Stimulated activated CD4-positive, alpha-beta T cell treated with anti-CD3 and anti-CD28 coated beads, Interleukin-15, amount 100 ng/mL, for 24 hours (primary cell): ENCODE measurements at regions not wholly inside any gene's neighbourhood (a gene's known extent, or its start where the extent isn't known, plus 50 kb on each side); places are given as distances from the start of the nearest gene placed in this dataset.

Experiments
- DNase-seq: peaks from one replicate; pipeline ENCODE4 v3.0.0-alpha.2; 2020

GRCh38 chr20:20992686-20993360, 113.3 kb downstream of the LINC00237 start:
- no peak for DNase-seq

- no peak for DNase-seq
Measured at GRCh38 chr20:20992277-20992676, 113.9 kb downstream of the LINC00237 start.

- DNase-seq = no peak
Measured at GRCh38 chr20:20989081-20989480, 117.1 kb downstream of the LINC00237 start.

- DNase-seq = no peak
Measured at GRCh38 chr20:20979934-20980333, 126.2 kb downstream of the LINC00237 start.

- no peak for DNase-seq
Measured at GRCh38 chr20:20977786-20978185, 128.4 kb downstream of the LINC00237 start.

- DNase-seq = no peak
Measured at GRCh38 chr20:20972490-20972889, 133.7 kb downstream of the LINC00237 start.

GRCh38 chr20:20971810-20972209, 134.3 kb downstream of the LINC00237 start:
- no peak for DNase-seq

GRCh38 chr20:20970841-20971240, 135.3 kb downstream of the LINC00237 start:
- DNase-seq = no peak

GRCh38 chr20:20969701-20970280, 136.4 kb downstream of the LINC00237 start:
- DNase-seq = no peak

GRCh38 chr20:20967564-20968184, 138.5 kb downstream of the LINC00237 start:
- DNase-seq = no peak

GRCh38 chr20:20966171-20966570, 140.0 kb downstream of the LINC00237 start:
- no peak for DNase-seq

GRCh38 chr20:20959031-20959755, 147.0 kb downstream of the LINC00237 start:
- DNase-seq = no peak

- no peak for DNase-seq
Measured at GRCh38 chr20:20956513-20956931, 149.6 kb downstream of the LINC00237 start.

GRCh38 chr20:20955892-20956291, 150.3 kb downstream of the LINC00237 start:
- no peak for DNase-seq

GRCh38 chr20:20953738-20954618, 152.2 kb downstream of the LINC00237 start:
- DNase-seq = no peak

- DNase-seq = no peak
Measured at GRCh38 chr20:20950620-20951019, 155.5 kb downstream of the LINC00237 start.

- DNase-seq = no peak
Measured at GRCh38 chr20:20946122-20946759, 159.9 kb downstream of the LINC00237 start.

- no peak for DNase-seq
Measured at GRCh38 chr20:20941468-20941889, 164.7 kb downstream of the LINC00237 start.

- DNase-seq = no peak
Measured at GRCh38 chr20:20939006-20939405, 167.2 kb downstream of the LINC00237 start.

- DNase-seq = no peak
Measured at GRCh38 chr20:20938599-20938998, 167.6 kb downstream of the LINC00237 start.

- DNase-seq = no peak
Measured at GRCh38 chr20:20938131-20938530, 168.0 kb downstream of the LINC00237 start.
